ENCODE measurements at regions not wholly inside any gene's neighbourhood (a gene's known extent, or its start where the extent isn't known, plus 50 kb on each side); places are given as distances from the start of the nearest gene placed in this dataset.

GRCh38 chr4:60002603-60003337 is 1197.4 kb upstream of the ADGRL3 start:
- H3K4me3 ChIP-seq = no peak overlapping the region
- H3K27me3 ChIP-seq = no peaks in the 10 kb centered on the region
- no peak overlapping the region for H3K27ac ChIP-seq
- H3K4me1 ChIP-seq = no peaks in the 10 kb centered on the region
- TF ChIP-seq CTCF (IDR thresholded peaks at IDR 0.05) = no peak
- no peak for DNase-seq (ENCODE audit: low spot score)
- no peaks in the 10 kb centered on the region for H3K36me3 ChIP-seq
- H3K9me3 ChIP-seq = peaks cover 0 to 10% of the 10 kb centered on the region in 2 donors

- Histone ChIP-seq H3K27ac (no peak overlapping the region), H3K9me3 (no peaks in the 10 kb centered on the region), H3K4me3 (no peak overlapping the region), H3K4me1 (no peaks in the 10 kb centered on the region), H3K36me3 (no peaks in the 10 kb centered on the region), H3K27me3 (no peaks in the 10 kb centered on the region)
- DNase-seq (ENCODE audit: low spot score) = no peak
- TF ChIP-seq CTCF (IDR thresholded peaks at IDR 0.05) = no peak
Measured at GRCh38 chr4:60013464-60014184, 1186.5 kb upstream of the ADGRL3 start.

GRCh38 chr4:60016971-60017370 is 1183.2 kb upstream of the ADGRL3 start:
- H3K27ac ChIP-seq = no peak overlapping the region
- TF ChIP-seq CTCF (IDR thresholded peaks at IDR 0.05) = no peak
- H3K9me3 ChIP-seq = no peaks in the 10 kb centered on the region
- no peaks in the 10 kb centered on the region for H3K36me3 ChIP-seq
- no peak overlapping the region for H3K4me3 ChIP-seq
- DNase-seq (ENCODE audit: low spot score) = no peak
- no peaks in the 10 kb centered on the region for H3K27me3 ChIP-seq
- H3K4me1 ChIP-seq = no peaks in the 10 kb centered on the region

GRCh38 chr4:60019180-60019579 is 1180.9 kb upstream of the ADGRL3 start:
- DNase-seq (ENCODE audit: low spot score) = no peak
- TF ChIP-seq CTCF (IDR thresholded peaks at IDR 0.05) = no peak
- Histone ChIP-seq H3K27me3 (no peaks in the 10 kb centered on the region), H3K9me3 (no peaks in the 10 kb centered on the region), H3K36me3 (no peaks in the 10 kb centered on the region), H3K27ac (no peak overlapping the region), H3K4me1 (no peaks in the 10 kb centered on the region), H3K4me3 (no peak overlapping the region)

GRCh38 chr4:60019946-60020345 is 1180.2 kb upstream of the ADGRL3 start:
- Histone ChIP-seq H3K27ac (no peak overlapping the region), H3K4me3 (no peak overlapping the region), H3K9me3 (no peaks in the 10 kb centered on the region), H3K4me1 (no peaks in the 10 kb centered on the region), H3K27me3 (no peaks in the 10 kb centered on the region), H3K36me3 (no peaks in the 10 kb centered on the region)
- DNase-seq (ENCODE audit: low spot score) = no peak
- no peak for TF ChIP-seq CTCF (IDR thresholded peaks at IDR 0.05)

All from right atrium auricular region (tissue), 2 donors.